NCI-H2081 treated with DMSO at 0.1 percent for 48 hours (cell line): ENCODE measurements at regions not wholly inside any gene's neighbourhood (a gene's known extent, or its start where the extent isn't known, plus 50 kb on each side); places are given as distances from the start of the nearest gene placed in this dataset.

Experiments used
- DNase-seq: peaks from one replicate; lab custom pipeline; 2025; lab: John Stamatoyannopoulos, UW

GRCh38 chr6:80728101-80728750 is 621.8 kb downstream of the BCKDHB start:
- no peak for DNase-seq

GRCh38 chr6:80725156-80725930 is 618.9 kb downstream of the BCKDHB start:
- DNase-seq: no peak

GRCh38 chr6:80720824-80721223 is 614.4 kb downstream of the BCKDHB start:
- DNase-seq: no peak

GRCh38 chr6:80714513-80714912 is 608.0 kb downstream of the BCKDHB start:
- DNase-seq: no peak

GRCh38 chr6:80698459-80698858 is 592.0 kb downstream of the BCKDHB start:
- no peak for DNase-seq

- no peak for DNase-seq
Measured at GRCh38 chr6:80696268-80696667, 589.8 kb downstream of the BCKDHB start.

- DNase-seq: no peak
Measured at GRCh38 chr6:80690551-80691131, 584.2 kb downstream of the BCKDHB start.

- DNase-seq: no peak
Measured at GRCh38 chr6:80689716-80690395, 583.4 kb downstream of the BCKDHB start.

GRCh38 chr6:80679992-80680391 is 573.5 kb downstream of the BCKDHB start:
- no peak for DNase-seq

GRCh38 chr6:80676386-80676785 is 569.9 kb downstream of the BCKDHB start:
- DNase-seq: no peak

GRCh38 chr6:80674669-80675068 is 568.2 kb downstream of the BCKDHB start:
- no peak for DNase-seq

GRCh38 chr6:80673367-80673766 is 566.9 kb downstream of the BCKDHB start:
- no peak for DNase-seq

GRCh38 chr6:80667006-80667405 is 560.5 kb downstream of the BCKDHB start:
- DNase-seq: no peak

- no peak for DNase-seq
Measured at GRCh38 chr6:80658926-80659325, 552.5 kb downstream of the BCKDHB start.

GRCh38 chr6:80647156-80647555 is 540.7 kb downstream of the BCKDHB start:
- no peak for DNase-seq

GRCh38 chr6:80643881-80644280 is 537.4 kb downstream of the BCKDHB start:
- no peak for DNase-seq

- DNase-seq: no peak
Measured at GRCh38 chr6:80642452-80642851, 536.0 kb downstream of the BCKDHB start.

- DNase-seq: no peak
Measured at GRCh38 chr6:80641591-80641990, 535.1 kb downstream of the BCKDHB start.

- DNase-seq: no peak
Measured at GRCh38 chr6:80640176-80640575, 533.7 kb downstream of the BCKDHB start.

- no peak for DNase-seq
Measured at GRCh38 chr6:80639181-80639629, 532.7 kb downstream of the BCKDHB start.

GRCh38 chr6:80638213-80639055 is 532.0 kb downstream of the BCKDHB start:
- peak; percentile 68 for DNase-seq

GRCh38 chr6:80637312-80637711 is 530.8 kb downstream of the BCKDHB start:
- no peak for DNase-seq
